HCT116 (cell line): ENCODE measurements at regions not wholly inside any gene's neighbourhood (a gene's known extent, or its start where the extent isn't known, plus 50 kb on each side); places are given as distances from the start of the nearest gene placed in this dataset.

Experiments used
- ATAC-seq: fragments of 200-7000 bp; cut with Tn5 transposase; 2 replicates; pipeline ENCODE4 v1.9.1; 2020; ENCODE audit warnings: mild to moderate bottlenecking, moderate library complexity
- BruUV-seq: library from RNA; stranded (reverse); fragments of 400-500 nt; replicated peaks from 2 replicates; lab custom pipeline; 2021; lab: Mats Ljungman, UMichigan
- CTCF ChIA-PET: fragments of 300-600 bp; sonication (Branson Sonifier 250); formaldehyde crosslinking; loops from one replicate; lab custom pipeline; 2021; ENCODE audit warnings: antibody characterized with exemption; lab: Charles Lee
- POLR2A ChIA-PET: fragments of 300-600, 350-600 bp; sonication (Branson Sonifier 250); formaldehyde crosslinking; loops from one replicate; lab custom pipeline; 2021; ENCODE audit warnings: antibody characterized with exemption; lab: Charles Lee
- RAD21 ChIA-PET, 2 experiments: fragments of 300-600 bp; sonication (Branson Sonifier 250); formaldehyde crosslinking; loops; one replicate each; lab custom pipeline; 2023; ENCODE audit warnings: low total read pairs in 2 of 2; ENCODE audit not compliant: uncharacterized antibody in 2 of 2, unreplicated experiment in 2 of 2, low non-redundant PET in 1 of 2; lab: Charles Lee
- DNase-seq: peaks from one replicate; pipeline ENCODE4 v3.0.0-alpha.2; 2010; ENCODE audit warnings: low read depth, low spot score
- H2AFZ ChIP-seq: fragments of 200-600 bp; shearing (Covaris generic), sonication (generic); 2 replicates; pipeline ENCODE4 v1.6.1; 2017; ENCODE audit warnings: low read depth, mixed run types, mixed read lengths, antibody characterized with exemption, low read length; ENCODE audit not compliant: poor library complexity, severe bottlenecking
- H3K27ac ChIP-seq: 2 replicates; pipeline ENCODE4 v1.5.1; 2012; ENCODE audit warnings: low read depth, low read length
- H3K27me3 ChIP-seq: fragments of 200-600 bp; sonication (generic); 2 replicates; pipeline ENCODE4 v1.6.1; 2016; ENCODE audit warnings: mixed run types, low read length, mixed read lengths; ENCODE audit not compliant: insufficient read depth
- H3K36me3 ChIP-seq, 2 experiments: fragments of 200-500 bp in 1 of 2; fragments of 200-600 bp in 1 of 2; sonication (Bioruptor generic) in 1 of 2; sonication (generic) in 1 of 2; 2 replicates each; pipeline versions ENCODE4 v1.5.1 to v1.6.1; 2014 to 2016; ENCODE audit warnings: low read length in 2 of 2, inconsistent platforms in 1 of 2, mixed read lengths in 1 of 2, mixed run types in 1 of 2; ENCODE audit not compliant: insufficient read depth in 2 of 2, control insufficient read depth in 1 of 2
- H3K4me1 ChIP-seq, 2 experiments: fragments of 200-600 bp in 1 of 2; sonication (generic) in 1 of 2; 2 replicates each; pipeline versions ENCODE4 v1.5.1 to v1.6.1; 2012 to 2017; ENCODE audit warnings: low read length in 2 of 2, inconsistent platforms in 1 of 2, mild to moderate bottlenecking in 1 of 2, mixed read lengths in 1 of 2, mixed run types in 1 of 2, moderate library complexity in 1 of 2; ENCODE audit not compliant: insufficient read depth in 2 of 2, control insufficient read depth in 1 of 2
- H3K4me2 ChIP-seq: fragments of 200-600 bp; sonication (generic); 2 replicates; pipeline ENCODE4 v1.6.1; 2017; ENCODE audit warnings: mixed run types, low read length, mixed read lengths
- H3K4me3 ChIP-seq, 2 experiments: fragments of 200-600 bp in 1 of 2; sonication (generic) in 1 of 2; replicated peaks in 1 of 2; 2 replicates each; pipeline ENCODE4 v1.5.1; 2011 to 2016; ENCODE audit warnings: low read length in 2 of 2, control low read depth in 1 of 2, low read depth in 1 of 2, mild to moderate bottlenecking in 1 of 2, mixed read lengths in 1 of 2, mixed run types in 1 of 2
- H3K79me2 ChIP-seq: fragments of 200-600 bp; sonication (generic); 2 replicates; pipeline ENCODE4 v1.6.1; 2017; ENCODE audit warnings: mild to moderate bottlenecking, mixed run types, low read length, moderate library complexity, mixed read lengths; ENCODE audit not compliant: insufficient read depth
- H3K9ac ChIP-seq: fragments of 200-600 bp; sonication (generic); 2 replicates; pipeline ENCODE4 v1.6.1; 2016; ENCODE audit warnings: low read length, mixed read lengths
- H3K9me2 ChIP-seq: fragments of 200-600 bp; sonication (generic), shearing (Covaris generic); 2 replicates; pipeline ENCODE4 v1.6.1; 2017; ENCODE audit warnings: mixed run types, mild to moderate bottlenecking, moderate library complexity; ENCODE audit not compliant: insufficient read depth
- H3K9me3 ChIP-seq, 2 experiments: fragments of 200-500 bp in 1 of 2; fragments of 200-600 bp in 1 of 2; sonication (Bioruptor generic) in 1 of 2; sonication (generic) in 1 of 2; 2 replicates each; pipeline ENCODE4 v1.6.1; 2014 to 2017; ENCODE audit warnings: low read length in 2 of 2, mixed read lengths in 2 of 2, inconsistent platforms in 1 of 2, low read depth in 1 of 2, mild to moderate bottlenecking in 1 of 2, mixed run types in 1 of 2, moderate library complexity in 1 of 2; ENCODE audit not compliant: control insufficient read depth in 1 of 2, insufficient read depth in 1 of 2
- H4K20me1 ChIP-seq: fragments of 200-600 bp; sonication (generic), shearing (Covaris generic); 2 replicates; pipeline ENCODE4 v1.6.1; 2017; ENCODE audit warnings: mixed run types, mild to moderate bottlenecking, moderate library complexity; ENCODE audit not compliant: insufficient read depth
- ATF3 ChIP-seq: IDR thresholded peaks from 2 replicates; pipeline ENCODE4 v1.6.1; 2012
- CBX3 ChIP-seq: IDR thresholded peaks from 2 replicates; pipeline ENCODE4 v1.6.1; 2012; ENCODE audit warnings: low read depth
- CEBPB ChIP-seq: IDR thresholded peaks from 2 replicates; pipeline ENCODE4 v1.6.1; 2012; ENCODE audit warnings: low read depth
- CTCF ChIP-seq, 3 experiments: fragments of 200-600 bp in 1 of 3; sonication (generic) in 1 of 3; IDR thresholded peaks in 2 of 3; conservative IDR thresholded peaks in 1 of 3; 2 replicates each; pipeline ENCODE4 v1.5.1; 2012 to 2017; ENCODE audit warnings: low read depth in 2 of 3, low read length in 2 of 3, antibody characterized with exemption in 1 of 3, borderline replicate concordance in 1 of 3, control low read depth in 1 of 3, mild to moderate bottlenecking in 1 of 3, mixed read lengths in 1 of 3, mixed run types in 1 of 3, moderate library complexity in 1 of 3; ENCODE audit not compliant: insufficient read depth in 1 of 3
- EGR1 ChIP-seq: IDR thresholded peaks from 2 replicates; pipeline ENCODE4 v1.6.1; 2012; ENCODE audit warnings: low read depth
- ELF1 ChIP-seq: IDR thresholded peaks from 2 replicates; pipeline ENCODE4 v1.6.1; 2012; ENCODE audit warnings: low read depth, borderline replicate concordance
- EZH2 ChIP-seq: fragments of 200-600 bp; sonication (generic); IDR thresholded peaks from 2 replicates; pipeline ENCODE4 v1.6.1; 2017; ENCODE audit warnings: antibody characterized with exemption, mixed run types
- EZH2phosphoT487 ChIP-seq: fragments of 200-600 bp; IDR thresholded peaks from 2 replicates; pipeline ENCODE4 v1.6.1; 2018; ENCODE audit warnings: antibody characterized with exemption, borderline replicate concordance
- FOSL1 ChIP-seq: IDR thresholded peaks from 2 replicates; pipeline ENCODE4 v1.6.1; 2012; ENCODE audit warnings: low read depth
- JUND ChIP-seq: IDR thresholded peaks from 2 replicates; pipeline ENCODE4 v1.6.1; 2012
- MAX ChIP-seq: IDR thresholded peaks from 2 replicates; pipeline ENCODE4 v1.6.1; 2012
- POLR2A ChIP-seq: IDR thresholded peaks from 2 replicates; pipeline ENCODE4 v1.7.0; 2011; ENCODE audit warnings: borderline replicate concordance; ENCODE audit not compliant: insufficient read depth, insufficient read length; ENCODE audit errors: extremely low read depth
- POLR2AphosphoS5 ChIP-seq: IDR thresholded peaks from 2 replicates; pipeline ENCODE4 v1.6.1; 2011; ENCODE audit warnings: mild to moderate bottlenecking, low read depth, low read length, moderate library complexity
- RAD21 ChIP-seq: IDR thresholded peaks from 2 replicates; pipeline ENCODE4 v1.6.1; 2012; ENCODE audit warnings: low read depth, mild to moderate bottlenecking
- REST ChIP-seq: IDR thresholded peaks from 2 replicates; pipeline ENCODE4 v1.6.1; 2012; ENCODE audit warnings: low read depth
- SIN3A ChIP-seq: IDR thresholded peaks from 2 replicates; pipeline ENCODE4 v1.6.1; 2012; ENCODE audit warnings: low read depth
- SP1 ChIP-seq: IDR thresholded peaks from 2 replicates; pipeline ENCODE4 v1.6.1; 2012; ENCODE audit warnings: low read depth
- SRF ChIP-seq: IDR thresholded peaks from 2 replicates; pipeline ENCODE4 v1.6.1; 2012; ENCODE audit warnings: low read depth
- TCF7L2 ChIP-seq: IDR thresholded peaks from 2 replicates; pipeline ENCODE4 v1.7.0; 2011; ENCODE audit warnings: borderline replicate concordance, inconsistent platforms; ENCODE audit not compliant: insufficient read depth, insufficient read length; ENCODE audit errors: extremely low read depth
- YY1 ChIP-seq: IDR thresholded peaks from 2 replicates; pipeline ENCODE4 v1.6.1; 2011; ENCODE audit warnings: low read length, low read depth, moderate library complexity, mild to moderate bottlenecking; ENCODE audit not compliant: insufficient replicate concordance; ENCODE audit errors: extremely low read depth
- ZBTB33 ChIP-seq: IDR thresholded peaks from 2 replicates; pipeline ENCODE4 v1.6.1; 2011; ENCODE audit warnings: mild to moderate bottlenecking, low read length, moderate library complexity; ENCODE audit not compliant: insufficient replicate concordance; ENCODE audit errors: extremely low read depth
- ZFX ChIP-seq: fragments of 450-650 bp; IDR thresholded peaks from 2 replicates; pipeline ENCODE4 v1.6.1; 2017
- ZNF274 ChIP-seq: fragments of 200-500 bp; sonication (Bioruptor generic); IDR thresholded peaks from 2 replicates; pipeline ENCODE4 v1.6.1; 2014; ENCODE audit warnings: mild to moderate bottlenecking, low read depth, low read length, inconsistent platforms
- intact Hi-C: fragments of 100-400 bp; cut with micrococcal nuclease; formaldehyde crosslinking; loops from 2 replicates; pipeline ENCODE4 v1.10.0; 2022

- DNase-seq (peak; percentile 60), ATAC-seq (peak; percentile 90)
- RAD21 ChIA-PET = no interaction called here
- Histone ChIP-seq H3K27ac (no peak overlapping the region), H3K9me2 (no peaks in the 10 kb centered on the region), H3K9me3 (no peaks in the 10 kb centered on the region), H3K4me2 (peak overlapping the region; percentile 15), H2AFZ (no peak overlapping the region), H3K9ac (no peak overlapping the region)
- BruUV-seq = no TSS peak
- TF ChIP-seq POLR2AphosphoS5 (no peak), CTCF (IDR thresholded peaks at IDR 0.05 in 2 of 3, conservative IDR thresholded peaks at IDR 0.05 in 1 of 3; ENCODE audit: borderline replicate concordance in 1 of 3, insufficient read depth in 1 of 3, low read depth in 2 of 3, low read length in 2 of 3) (no peak), ATF3 (peak; percentile 73), RAD21 (no peak), CBX3 (no peak), SIN3A (no peak), YY1 (no peak), POLR2A (no peak), EZH2phosphoT487 (no peak), TCF7L2 (peak; percentile 55), FOSL1 (peak; percentile 67), EGR1 (no peak), MAX (peak; percentile 37; the same call in 1 of the 2 replicates), ZNF274 (no peak), ELF1 (no peak), EZH2 (no peak), ZFX (no peak), SP1 (peak; percentile 57), JUND (peak; percentile 34), ZBTB33 (no peak), REST (no peak), SRF (no peak), CEBPB (peak; percentile 76)
- TF ChIP-seq, all 23 proteins: peak for 7
- Histone ChIP-seq H3K79me2 (no peaks in the 10 kb centered on the region), H3K4me3 (no peak overlapping the region), H3K4me1 (peaks cover 6 to 13% of the 10 kb centered on the region in 2 experiments; a peak in 3 of 4 replicates), H4K20me1 (no peaks in the 10 kb centered on the region), H3K27me3 (no peaks in the 10 kb centered on the region), H3K36me3 (no peaks in the 10 kb centered on the region)
- intact Hi-C loops = no loop called here
- CTCF ChIA-PET = no interaction called here
- POLR2A ChIA-PET = no interaction called here
Observed at GRCh38 chr12:22812531-22812930, 187.6 kb downstream of the ETNK1 start.
